Suprapubic skin (tissue), 4 donors: ENCODE measurements at regions not wholly inside any gene's neighbourhood (a gene's known extent, or its start where the extent isn't known, plus 50 kb on each side); places are given as distances from the start of the nearest gene placed in this dataset.

ENCODE experiments used
- DNase-seq, 2 donors: peaks; one replicate each; pipeline ENCODE4 v3.0.0-alpha.2; 2019; ENCODE audit warnings: low spot score in 2 of 2
- H3K27ac ChIP-seq: fragments of 200-600 bp; sonication (generic); one replicate; pipeline ENCODE4 v1.5.1; 2019
- H3K27me3 ChIP-seq: fragments of 200-600 bp; sonication (generic); one replicate; pipeline ENCODE4 v1.5.1; 2019
- H3K36me3 ChIP-seq: fragments of 200-600 bp; sonication (generic); one replicate; pipeline ENCODE4 v1.5.1; 2019
- H3K4me1 ChIP-seq: fragments of 200-600 bp; sonication (generic); one replicate; pipeline ENCODE4 v1.5.1; 2019
- H3K4me3 ChIP-seq: fragments of 200-600 bp; sonication (generic); one replicate; pipeline ENCODE4 v1.5.1; 2019; ENCODE audit warnings: mild to moderate bottlenecking
- H3K9me3 ChIP-seq: fragments of 200-600 bp; sonication (generic); one replicate; pipeline ENCODE4 v1.5.1; 2019
- CTCF ChIP-seq, 2 donors: fragments of 200-600 bp in 1 of 2; fragments of 450-650 bp in 1 of 2; sonication (generic) in 1 of 2; IDR thresholded peaks; one replicate each; pipeline ENCODE4 v1.5.1; 2016 to 2019; ENCODE audit warnings: antibody characterized with exemption in 2 of 2, mild to moderate bottlenecking in 1 of 2, moderate library complexity in 1 of 2
- EP300 ChIP-seq: sonication (generic); formaldehyde crosslinking; IDR thresholded peaks from one replicate; pipeline ENCODE4 v1.6.1; 2017; ENCODE audit warnings: antibody characterized with exemption
- POLR2A ChIP-seq, 2 donors: fragments of 450-650 bp; IDR thresholded peaks; one replicate each; pipeline ENCODE4 v1.6.1; 2017; ENCODE audit warnings: antibody characterized with exemption in 2 of 2, mild to moderate bottlenecking in 2 of 2, moderate library complexity in 2 of 2
- POLR2AphosphoS5 ChIP-seq, 3 donors: sonication (generic); formaldehyde crosslinking; IDR thresholded peaks; one replicate each; pipeline ENCODE4 v1.6.1; 2017; ENCODE audit warnings: antibody characterized with exemption in 3 of 3
- WGBS: methylation state at CpG from one replicate; pipeline ENCODE4 v1.1.5; 2018; 5-methylcytosine and 5-hydroxymethylcytosine counted together

- Histone ChIP-seq H3K27me3 (no peaks in the 10 kb centered on the region), H3K4me3 (no peak overlapping the region), H3K9me3 (no peaks in the 10 kb centered on the region), H3K4me1 (no peaks in the 10 kb centered on the region), H3K27ac (no peak overlapping the region), H3K36me3 (no peaks in the 10 kb centered on the region)
- WGBS, result 75% methylated on average over 4 of the region's 4 CpGs
- TF ChIP-seq CTCF (IDR thresholded peaks at IDR 0.05), result no peak
- no peak for TF ChIP-seq POLR2AphosphoS5 (IDR thresholded peaks at IDR 0.05)
- TF ChIP-seq POLR2A (IDR thresholded peaks at IDR 0.05), result no peak
- TF ChIP-seq EP300, result no peak
- DNase-seq, result no peak
Observed at GRCh38 chr6:3619800-3620199, 131.7 kb downstream of the PXDC1 start.

- TF ChIP-seq POLR2AphosphoS5 (IDR thresholded peaks at IDR 0.05), result no peak
- no peak for TF ChIP-seq EP300
- TF ChIP-seq POLR2A (IDR thresholded peaks at IDR 0.05), result no peak
- no peak for TF ChIP-seq CTCF (IDR thresholded peaks at IDR 0.05)
- no peaks in the 10 kb centered on the region for H3K27me3 ChIP-seq
- WGBS, result 91% methylated on average over 7 of the region's 7 CpGs
- H3K27ac ChIP-seq, result no peak overlapping the region
- no peaks in the 10 kb centered on the region for H3K4me1 ChIP-seq
- H3K9me3 ChIP-seq, result no peaks in the 10 kb centered on the region
- no peaks in the 10 kb centered on the region for H3K36me3 ChIP-seq
- DNase-seq, result no peak
- no peak overlapping the region for H3K4me3 ChIP-seq
Observed at GRCh38 chr6:3619201-3619600, 132.3 kb downstream of the PXDC1 start.

DNA sequence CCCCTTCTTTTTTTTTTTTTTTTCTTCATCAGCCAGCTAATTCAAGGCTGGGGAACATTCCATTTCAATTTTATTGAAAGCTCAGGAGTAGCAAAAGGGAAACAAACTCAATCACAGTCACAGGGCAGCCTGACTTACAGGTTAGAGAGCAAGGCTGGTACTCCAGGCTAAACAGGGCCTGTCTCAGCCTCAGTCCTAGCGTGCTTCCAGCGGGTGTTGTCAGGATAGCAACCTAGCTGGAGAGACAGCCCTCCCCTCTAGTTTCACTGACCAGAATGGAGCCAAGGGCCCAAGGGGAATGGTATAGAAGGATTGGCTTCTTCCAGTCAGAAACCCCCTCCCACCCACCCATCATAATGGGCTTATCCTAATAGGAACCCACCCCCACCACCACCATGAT is 132.9 kb downstream of the PXDC1 start:
- Histone ChIP-seq H3K36me3 (no peaks in the 10 kb centered on the region), H3K9me3 (no peaks in the 10 kb centered on the region), H3K27me3 (no peaks in the 10 kb centered on the region), H3K4me1 (no peaks in the 10 kb centered on the region), H3K27ac (no peak overlapping the region), H3K4me3 (no peak overlapping the region)
- WGBS, result 83% methylated on average over 2 of the region's 2 CpGs
- TF ChIP-seq POLR2AphosphoS5 (IDR thresholded peaks at IDR 0.05) (no peak), POLR2A (IDR thresholded peaks at IDR 0.05) (no peak), EP300 (no peak), CTCF (IDR thresholded peaks at IDR 0.05) (no peak)
- DNase-seq, result no peak

DNA sequence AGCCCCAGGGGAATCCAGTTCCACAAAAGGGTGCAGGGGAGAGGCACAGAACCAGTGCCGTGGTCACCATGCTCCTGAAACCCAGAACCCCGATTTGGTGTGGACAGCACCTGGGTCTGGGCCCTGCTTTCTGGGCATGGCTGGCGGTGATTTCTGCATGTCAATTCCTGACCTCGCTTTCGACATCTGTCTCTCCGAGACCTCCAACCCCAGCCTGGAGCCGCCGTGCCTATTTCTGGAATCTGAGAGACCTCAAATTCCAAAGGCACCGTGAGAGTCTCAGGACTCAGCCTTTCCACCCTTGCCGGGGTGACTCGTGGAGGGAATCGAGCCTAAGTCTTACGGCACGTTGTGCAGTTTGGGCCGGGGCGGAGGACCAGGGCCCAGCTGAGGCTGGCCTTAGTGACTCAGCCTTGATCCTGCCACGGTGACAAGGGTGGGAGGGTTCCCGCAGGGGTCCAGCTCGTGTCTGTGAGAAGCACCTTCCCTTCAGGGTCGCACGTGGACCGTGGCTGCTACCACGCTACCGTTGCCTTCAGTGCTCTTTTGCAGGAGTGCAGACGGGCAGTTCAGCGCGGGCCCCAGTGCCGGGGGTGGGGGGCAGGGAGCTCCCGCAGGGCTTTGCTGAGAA is 133.7 kb downstream of the PXDC1 start:
- H3K9me3 ChIP-seq, result no peaks in the 10 kb centered on the region
- H3K4me3 ChIP-seq, result no peak overlapping the region
- no peak for TF ChIP-seq POLR2A (IDR thresholded peaks at IDR 0.05)
- no peak for TF ChIP-seq CTCF (IDR thresholded peaks at IDR 0.05)
- no peak for TF ChIP-seq POLR2AphosphoS5 (IDR thresholded peaks at IDR 0.05)
- no peak for TF ChIP-seq EP300
- 90% methylated on average over 20 of the region's 29 CpGs for WGBS
- no peak for DNase-seq
- no peaks in the 10 kb centered on the region for H3K36me3 ChIP-seq
- H3K4me1 ChIP-seq, result peaks cover 3% of the 10 kb centered on the region
- H3K27me3 ChIP-seq, result no peaks in the 10 kb centered on the region
- no peak overlapping the region for H3K27ac ChIP-seq

GRCh38 chr6:3617192-3617631 is 134.3 kb downstream of the PXDC1 start:
- TF ChIP-seq EP300 (no peak), CTCF (IDR thresholded peaks at IDR 0.05) (no peak), POLR2A (IDR thresholded peaks at IDR 0.05) (no peak)
- Histone ChIP-seq H3K4me3 (no peak overlapping the region), H3K27me3 (no peaks in the 10 kb centered on the region), H3K36me3 (no peaks in the 10 kb centered on the region), H3K9me3 (no peaks in the 10 kb centered on the region), H3K27ac (no peak overlapping the region), H3K4me1 (peaks cover 4% of the 10 kb centered on the region)
- WGBS, result 66% methylated on average over 7 of the region's 7 CpGs
- DNase-seq, result no peak
